HL-60 (cell line): ENCODE measurements at regions not wholly inside any gene's neighbourhood (a gene's known extent, or its start where the extent isn't known, plus 50 kb on each side); places are given as distances from the start of the nearest gene placed in this dataset.

Experiments used
- GABPA ChIP-seq: IDR thresholded peaks from 2 replicates; pipeline ENCODE4 v1.6.1; 2012; ENCODE audit warnings: low read depth
- POLR2AphosphoS5 ChIP-seq: IDR thresholded peaks from 2 replicates; pipeline ENCODE4 v1.6.1; 2012; ENCODE audit warnings: low read depth
- SPI1 ChIP-seq: IDR thresholded peaks from 2 replicates; pipeline ENCODE4 v1.6.1; 2012; ENCODE audit warnings: low read depth, mild to moderate bottlenecking, borderline replicate concordance
- TF ChIP-seq, protein P1 (sequence below): IDR thresholded peaks from one replicate; pipeline ENCODE4 v1.5.1; 2011; ENCODE audit warnings: low read length, control low read depth, inconsistent platforms; ENCODE audit not compliant: insufficient read depth
- TF ChIP-seq, protein P2 (sequence below): IDR thresholded peaks from 2 replicates; pipeline ENCODE4 v1.6.1; 2012; ENCODE audit warnings: low read depth; ENCODE audit not compliant: insufficient replicate concordance

DNA sequence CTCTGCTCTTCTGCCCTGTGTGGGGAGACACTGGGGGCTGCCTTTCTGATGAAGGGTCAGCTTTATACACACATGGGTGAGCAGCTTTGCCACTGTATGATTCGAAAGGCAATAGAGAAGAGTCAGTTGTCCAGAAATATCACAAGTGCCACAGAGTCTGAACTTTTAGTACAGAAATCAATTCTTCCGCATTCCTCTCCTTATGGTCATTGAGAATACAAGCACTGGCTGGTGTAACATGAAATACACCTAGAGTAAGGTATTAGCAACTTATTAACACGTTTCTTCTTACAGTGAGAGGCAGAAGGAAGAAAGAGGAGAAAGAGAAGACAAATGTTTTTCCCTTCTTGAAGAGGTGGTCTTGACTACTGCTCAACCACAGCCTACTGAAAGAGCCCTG lies 579.2 kb downstream of the ZEB2 start:
- TF ChIP-seq POLR2AphosphoS5 (no peak), GABPA (no peak), SPI1 (no peak)
- TF ChIP-seq, protein P1, sequence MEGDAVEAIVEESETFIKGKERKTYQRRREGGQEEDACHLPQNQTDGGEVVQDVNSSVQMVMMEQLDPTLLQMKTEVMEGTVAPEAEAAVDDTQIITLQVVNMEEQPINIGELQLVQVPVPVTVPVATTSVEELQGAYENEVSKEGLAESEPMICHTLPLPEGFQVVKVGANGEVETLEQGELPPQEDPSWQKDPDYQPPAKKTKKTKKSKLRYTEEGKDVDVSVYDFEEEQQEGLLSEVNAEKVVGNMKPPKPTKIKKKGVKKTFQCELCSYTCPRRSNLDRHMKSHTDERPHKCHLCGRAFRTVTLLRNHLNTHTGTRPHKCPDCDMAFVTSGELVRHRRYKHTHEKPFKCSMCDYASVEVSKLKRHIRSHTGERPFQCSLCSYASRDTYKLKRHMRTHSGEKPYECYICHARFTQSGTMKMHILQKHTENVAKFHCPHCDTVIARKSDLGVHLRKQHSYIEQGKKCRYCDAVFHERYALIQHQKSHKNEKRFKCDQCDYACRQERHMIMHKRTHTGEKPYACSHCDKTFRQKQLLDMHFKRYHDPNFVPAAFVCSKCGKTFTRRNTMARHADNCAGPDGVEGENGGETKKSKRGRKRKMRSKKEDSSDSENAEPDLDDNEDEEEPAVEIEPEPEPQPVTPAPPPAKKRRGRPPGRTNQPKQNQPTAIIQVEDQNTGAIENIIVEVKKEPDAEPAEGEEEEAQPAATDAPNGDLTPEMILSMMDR, result no peak
- TF ChIP-seq, protein P2, sequence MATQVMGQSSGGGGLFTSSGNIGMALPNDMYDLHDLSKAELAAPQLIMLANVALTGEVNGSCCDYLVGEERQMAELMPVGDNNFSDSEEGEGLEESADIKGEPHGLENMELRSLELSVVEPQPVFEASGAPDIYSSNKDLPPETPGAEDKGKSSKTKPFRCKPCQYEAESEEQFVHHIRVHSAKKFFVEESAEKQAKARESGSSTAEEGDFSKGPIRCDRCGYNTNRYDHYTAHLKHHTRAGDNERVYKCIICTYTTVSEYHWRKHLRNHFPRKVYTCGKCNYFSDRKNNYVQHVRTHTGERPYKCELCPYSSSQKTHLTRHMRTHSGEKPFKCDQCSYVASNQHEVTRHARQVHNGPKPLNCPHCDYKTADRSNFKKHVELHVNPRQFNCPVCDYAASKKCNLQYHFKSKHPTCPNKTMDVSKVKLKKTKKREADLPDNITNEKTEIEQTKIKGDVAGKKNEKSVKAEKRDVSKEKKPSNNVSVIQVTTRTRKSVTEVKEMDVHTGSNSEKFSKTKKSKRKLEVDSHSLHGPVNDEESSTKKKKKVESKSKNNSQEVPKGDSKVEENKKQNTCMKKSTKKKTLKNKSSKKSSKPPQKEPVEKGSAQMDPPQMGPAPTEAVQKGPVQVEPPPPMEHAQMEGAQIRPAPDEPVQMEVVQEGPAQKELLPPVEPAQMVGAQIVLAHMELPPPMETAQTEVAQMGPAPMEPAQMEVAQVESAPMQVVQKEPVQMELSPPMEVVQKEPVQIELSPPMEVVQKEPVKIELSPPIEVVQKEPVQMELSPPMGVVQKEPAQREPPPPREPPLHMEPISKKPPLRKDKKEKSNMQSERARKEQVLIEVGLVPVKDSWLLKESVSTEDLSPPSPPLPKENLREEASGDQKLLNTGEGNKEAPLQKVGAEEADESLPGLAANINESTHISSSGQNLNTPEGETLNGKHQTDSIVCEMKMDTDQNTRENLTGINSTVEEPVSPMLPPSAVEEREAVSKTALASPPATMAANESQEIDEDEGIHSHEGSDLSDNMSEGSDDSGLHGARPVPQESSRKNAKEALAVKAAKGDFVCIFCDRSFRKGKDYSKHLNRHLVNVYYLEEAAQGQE, result no peak
